DOHH2 (cell line): ENCODE measurements at regions not wholly inside any gene's neighbourhood (a gene's known extent, or its start where the extent isn't known, plus 50 kb on each side); places are given as distances from the start of the nearest gene placed in this dataset.
A peak's percentile ranks its signal among the peaks of the same experiment; 100 is the strongest.
"Not testable (repeated sequence)": the region's sequence is repeated elsewhere in the genome, so short reads cannot be mapped to it uniquely, and the experiment has no call there.

Source experiments
- H3F3A ChIP-seq: fragments of 200-600 bp; sonication (generic), shearing (Covaris generic); 2 replicates; pipeline ENCODE4 v1.6.0; 2016; ENCODE audit warnings: antibody characterized with exemption, mild to moderate bottlenecking; ENCODE audit not compliant: control insufficient read depth, insufficient read depth
- H3K27ac ChIP-seq: fragments of 200-600 bp; sonication (generic); 2 replicates; pipeline ENCODE4 v1.5.1; 2014; ENCODE audit warnings: low read depth, mild to moderate bottlenecking, low read length, moderate library complexity
- H3K27me3 ChIP-seq: fragments of 200-600 bp; sonication (generic); 2 replicates; pipeline ENCODE4 v1.6.1; 2014; ENCODE audit warnings: mild to moderate bottlenecking, low read length, mixed read lengths; ENCODE audit not compliant: control insufficient read depth
- H3K36me3 ChIP-seq: fragments of 200-600 bp; sonication (generic); 2 replicates; pipeline ENCODE4 v1.6.1; 2014; ENCODE audit warnings: mild to moderate bottlenecking, low read length, moderate library complexity, mixed read lengths; ENCODE audit not compliant: control insufficient read depth
- H3K4me1 ChIP-seq: fragments of 200-600 bp; sonication (generic); 2 replicates; pipeline ENCODE4 v1.6.1; 2014; ENCODE audit warnings: mild to moderate bottlenecking, low read length, mixed read lengths; ENCODE audit not compliant: control insufficient read depth
- H3K4me2 ChIP-seq: fragments of 200-600 bp; sonication (generic); 2 replicates; pipeline ENCODE4 v1.6.0; 2014; ENCODE audit warnings: mild to moderate bottlenecking, low read length, moderate library complexity
- H3K4me3 ChIP-seq: fragments of 200-600 bp; sonication (generic); 2 replicates; pipeline ENCODE4 v1.5.1; 2014; ENCODE audit warnings: mild to moderate bottlenecking, low read length, mixed read lengths
- H3K79me2 ChIP-seq: fragments of 200-600 bp; sonication (generic); 2 replicates; pipeline ENCODE4 v1.6.1; 2014; ENCODE audit warnings: mild to moderate bottlenecking, low read length, mixed read lengths; ENCODE audit not compliant: control insufficient read depth
- H3K9me2 ChIP-seq: fragments of 200-600 bp; sonication (generic); replicated peaks from 2 replicates; pipeline ENCODE4 v1.6.1; 2014; ENCODE audit warnings: mild to moderate bottlenecking, low read length, mixed read lengths; ENCODE audit not compliant: control insufficient read depth
- H3K9me3 ChIP-seq: fragments of 200-600 bp; sonication (generic); 2 replicates; pipeline ENCODE4 v1.6.1; 2014; ENCODE audit warnings: antibody characterized with exemption, low read length, mixed read lengths; ENCODE audit not compliant: control insufficient read depth, insufficient read depth
- H4K20me1 ChIP-seq: fragments of 200-600 bp; sonication (generic); 2 replicates; pipeline ENCODE4 v1.6.0; 2014; ENCODE audit warnings: low read depth, mild to moderate bottlenecking, antibody characterized with exemption, low read length, moderate library complexity; ENCODE audit not compliant: control insufficient read depth, insufficient read depth
- CTCF ChIP-seq: fragments of 200-600 bp; sonication (generic); IDR thresholded peaks from one replicate; pipeline ENCODE4 v1.5.1; 2014; ENCODE audit warnings: antibody characterized with exemption, mild to moderate bottlenecking, low read depth, low read length; ENCODE audit not compliant: poor library complexity, severe bottlenecking
- EZH2phosphoT487 ChIP-seq: fragments of 200-600 bp; sonication (generic); IDR thresholded peaks from 2 replicates; pipeline ENCODE4 v1.6.1; 2017; ENCODE audit warnings: borderline replicate concordance, mild to moderate bottlenecking, antibody characterized with exemption, low read length, moderate library complexity, mixed read lengths

DNA sequence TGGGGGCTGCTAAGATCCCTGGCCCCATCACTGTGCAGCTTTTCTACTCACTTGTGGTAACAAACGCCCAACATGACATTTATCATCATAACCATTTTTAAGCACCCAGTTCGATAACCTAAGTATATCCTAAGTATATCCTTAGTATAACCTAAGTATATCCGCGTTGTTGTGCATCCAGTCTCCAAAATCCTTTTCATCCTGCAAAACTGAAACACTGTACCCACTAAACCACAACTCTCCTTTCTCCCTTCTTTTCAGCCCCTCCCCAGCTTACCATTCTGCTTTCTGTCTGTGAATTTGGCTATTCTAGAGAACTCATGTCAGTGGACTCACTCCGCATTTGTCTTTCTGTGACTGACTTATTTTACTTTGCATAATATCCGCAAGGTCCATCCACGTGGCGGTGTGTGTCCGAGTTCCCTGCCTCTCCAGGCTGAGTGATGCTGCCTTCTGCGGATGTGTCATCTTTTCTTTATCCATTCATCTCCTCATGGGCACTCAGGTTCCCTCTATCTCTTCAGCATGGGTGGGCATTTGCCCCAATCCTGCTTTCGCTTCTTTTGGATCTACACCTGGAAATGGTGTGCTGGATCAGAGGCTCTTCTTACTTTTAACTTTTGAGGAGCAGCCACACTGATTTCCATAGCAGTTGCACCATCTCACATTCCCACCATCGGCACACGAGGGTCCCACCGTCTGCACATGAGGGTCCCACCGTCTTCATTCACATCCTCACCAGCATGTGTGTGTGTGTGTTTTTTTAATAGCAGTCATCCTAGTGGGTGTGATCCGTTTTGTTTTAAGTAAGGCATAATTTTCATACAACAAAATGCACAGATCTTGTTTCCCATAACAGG lies 82.4 kb upstream of the CLDN5 start:
- Histone ChIP-seq H3K36me3 (no peaks in the 10 kb centered on the region), H3K27ac (no peak overlapping the region), H3K79me2 (no peaks in the 10 kb centered on the region), H3K9me2 (no peaks in the 10 kb centered on the region), H3K4me2 (peak overlapping the region; percentile 54; the same call in 1 of the 2 replicates), H3K9me3 (no peaks in the 10 kb centered on the region), H3K4me1 (peaks cover 28% of the 10 kb centered on the region), H4K20me1 (no peaks in the 10 kb centered on the region), H3K27me3 (peaks cover 5% of the 10 kb centered on the region; the same call in 1 of the 2 replicates), H3K4me3 (no peak overlapping the region), H3F3A (no peaks in the 10 kb centered on the region)
- no peak for TF ChIP-seq CTCF

- Histone ChIP-seq H3K4me3 (peak overlapping the region; percentile 4; the same call in 1 of the 2 replicates), H3K79me2 (no peaks in the 10 kb centered on the region), H3K36me3 (no peaks in the 10 kb centered on the region), H4K20me1 (no peaks in the 10 kb centered on the region), H3K4me1 (peaks cover 28% of the 10 kb centered on the region), H3K27ac (no peak overlapping the region), H3K4me2 (peak overlapping the region; percentile 54), H3K9me3 (no peaks in the 10 kb centered on the region), H3K9me2 (no peaks in the 10 kb centered on the region), H3F3A (no peaks in the 10 kb centered on the region), H3K27me3 (peaks cover 5% of the 10 kb centered on the region; the same call in 1 of the 2 replicates)
- TF ChIP-seq CTCF (no peak), EZH2phosphoT487 (no peak)
Measured at GRCh38 chr22:19607192-19608002, 83.2 kb upstream of the CLDN5 start.

GRCh38 chr22:19608003-19608690 lies 83.9 kb upstream of the CLDN5 start:
- H3K9me3 ChIP-seq: no peaks in the 10 kb centered on the region
- peaks cover 5% of the 10 kb centered on the region; the same call in 1 of the 2 replicates for H3K27me3 ChIP-seq
- H3K4me3 ChIP-seq: peak overlapping the region; percentile 4; the same call in 1 of the 2 replicates
- no peaks in the 10 kb centered on the region for H3F3A ChIP-seq
- peaks cover 28% of the 10 kb centered on the region for H3K4me1 ChIP-seq
- no peaks in the 10 kb centered on the region for H3K79me2 ChIP-seq
- no peaks in the 10 kb centered on the region for H4K20me1 ChIP-seq
- H3K9me2 ChIP-seq: no peaks in the 10 kb centered on the region
- TF ChIP-seq EZH2phosphoT487 (no peak), CTCF (no peak)
- H3K27ac ChIP-seq: no peak overlapping the region
- no peaks in the 10 kb centered on the region for H3K36me3 ChIP-seq
- H3K4me2 ChIP-seq: peak overlapping the region; percentile 54

GRCh38 chr22:19609753-19610152 lies 85.5 kb upstream of the CLDN5 start:
- not testable (repeated sequence) for H3F3A ChIP-seq, H3K4me2 ChIP-seq, H3K36me3 ChIP-seq, H3K9me2 ChIP-seq, H3K27ac ChIP-seq, H3K27me3 ChIP-seq, H4K20me1 ChIP-seq, H3K79me2 ChIP-seq, H3K4me3 ChIP-seq, H3K9me3 ChIP-seq
- peaks cover 28% of the 10 kb centered on the region for H3K4me1 ChIP-seq
